C1 segment of cervical spinal cord (tissue), 14 donors: ENCODE measurements at regions not wholly inside any gene's neighbourhood (a gene's known extent, or its start where the extent isn't known, plus 50 kb on each side); places are given as distances from the start of the nearest gene placed in this dataset.

ENCODE experiments used
- DNase-seq, 14 donors: peaks; one replicate each; lab custom pipeline; 2025; lab: John Stamatoyannopoulos, UW

- peak in 4 of 14 donors; percentile 13 to 33 (median 22) for DNase-seq
Measured at GRCh38 chr11:70501051-70501901, 102.9 kb downstream of the CTTN start.

- DNase-seq: no peak
Measured at GRCh38 chr11:70501933-70502540, 103.7 kb downstream of the CTTN start.

GRCh38 chr11:70502677-70503467 is 104.5 kb downstream of the CTTN start:
- no peak for DNase-seq

GRCh38 chr11:70503468-70504221 is 105.3 kb downstream of the CTTN start:
- no peak for DNase-seq

GRCh38 chr11:70504246-70505020 is 106.1 kb downstream of the CTTN start:
- DNase-seq: no peak

GRCh38 chr11:70505331-70505731 is 107.0 kb downstream of the CTTN start:
- no peak for DNase-seq

GRCh38 chr11:70505761-70506657 is 107.7 kb downstream of the CTTN start:
- no peak for DNase-seq

- DNase-seq: no peak
Measured at GRCh38 chr11:70506658-70506970, 108.3 kb downstream of the CTTN start.

GRCh38 chr11:70506986-70507385 is 108.7 kb downstream of the CTTN start:
- no peak for DNase-seq

GRCh38 chr11:70507466-70508230 is 109.3 kb downstream of the CTTN start:
- DNase-seq: no peak

- no peak for DNase-seq
Measured at GRCh38 chr11:70508231-70508480, 109.8 kb downstream of the CTTN start.

- no peak for DNase-seq
Measured at GRCh38 chr11:70509476-70509875, 111.1 kb downstream of the CTTN start.

GRCh38 chr11:70510106-70510505 is 111.8 kb downstream of the CTTN start:
- no peak for DNase-seq

- DNase-seq: no peak
Measured at GRCh38 chr11:70510571-70510970, 112.2 kb downstream of the CTTN start.

- no peak for DNase-seq
Measured at GRCh38 chr11:70511345-70511744, 113.0 kb downstream of the CTTN start.

- DNase-seq: no peak
Measured at GRCh38 chr11:70512716-70513115, 114.4 kb downstream of the CTTN start.

GRCh38 chr11:70517203-70517602 is 118.9 kb downstream of the CTTN start:
- no peak for DNase-seq

GRCh38 chr11:70517988-70518907 is 119.9 kb downstream of the CTTN start:
- no peak for DNase-seq
